ENCODE measurements at regions not wholly inside any gene's neighbourhood (a gene's known extent, or its start where the extent isn't known, plus 50 kb on each side); places are given as distances from the start of the nearest gene placed in this dataset.

GRCh38 chr7:145169908-145170307 is 334.1 kb upstream of the TPK1 start:
- CTCF ChIA-PET: no interaction called here
- Histone ChIP-seq H3K14ac (replicated peaks; ENCODE audit: low read depth, low read length) (no peak overlapping the region), H2BK15ac (ENCODE audit: low read depth, low read length) (no peak overlapping the region), H3K4ac (ENCODE audit: low read depth, low read length) (no peak overlapping the region), H3K4me2 (ENCODE audit: low read depth, low read length) (no peak overlapping the region), H3K56ac (ENCODE audit: extremely low read depth, insufficient read depth, low read length) (no peak overlapping the region), H4K8ac (ENCODE audit: low read depth in 2 of 2, low read length in 2 of 2) (no peak overlapping the region), H3K27ac (ENCODE audit: insufficient read depth, low read length) (no peak overlapping the region), H3K79me1 (ENCODE audit: low read depth in 1 of 2, low read length in 2 of 2) (no peaks in the 10 kb centered on the region), H2AK9ac (replicated peaks; ENCODE audit: low read depth, low read length, poor library complexity) (no peak overlapping the region), H3K4me3 (ENCODE audit: insufficient read depth, low read depth, low read length) (no peak overlapping the region), H3K18ac (ENCODE audit: low read depth, low read length) (no peak overlapping the region), H2AFZ (replicated peaks; ENCODE audit: low read length, poor library complexity) (no peak overlapping the region), H3K9ac (ENCODE audit: low read depth, low read length) (no peak overlapping the region), H3K23ac (ENCODE audit: low read depth, low read length) (no peak overlapping the region), H2AK5ac (ENCODE audit: low read depth, low read length) (no peak overlapping the region), H2BK5ac (ENCODE audit: low read depth, low read length, poor library complexity, severe bottlenecking) (no peak overlapping the region), H4K20me1 (ENCODE audit: insufficient read depth, low read length) (no peaks in the 10 kb centered on the region), H4K5ac (ENCODE audit: low read depth, low read length) (no peak overlapping the region), H3K4me1 (ENCODE audit: control insufficient read depth, insufficient read depth, low read length) (no peaks in the 10 kb centered on the region), H2BK120ac (ENCODE audit: low read depth, low read length) (no peak overlapping the region), H3K9me3 (ENCODE audit: control insufficient read depth, insufficient read depth, low read length) (peaks cover 13% of the 10 kb centered on the region), H2BK20ac (ENCODE audit: low read depth, low read length) (no peak overlapping the region), H3K36me3 (ENCODE audit: control insufficient read depth, insufficient read depth, low read length) (no peaks in the 10 kb centered on the region), H3K9me1 (ENCODE audit: insufficient read depth, low read length) (no peaks in the 10 kb centered on the region), H4K91ac (ENCODE audit: insufficient read depth, low read depth, low read length) (no peak overlapping the region), H3K27me3 (ENCODE audit: control insufficient read depth, insufficient read depth, low read length) (no peaks in the 10 kb centered on the region)
- WGBS, 2 experiments (ENCODE audit: extremely low coverage in 2 of 2, insufficient read length in 1 of 2): no CpG with 5 or more reads among the region's 3 CpGs
- intact Hi-C loops (cut with micrococcal nuclease): no loop called here
- dilution Hi-C loops (cut with HindIII; ENCODE audit: low sequenced_read_pairs, unreplicated experiment): no loop called here
- in situ Hi-C loops (cut with MboI; ENCODE audit: low sequenced_read_pairs): no loop called here
- TF ChIP-seq ELK1 (IDR thresholded peaks at IDR 0.05; ENCODE audit: borderline replicate concordance, low read depth, low read length) (no peak), POLR2A (IDR thresholded peaks at IDR 0.05; ENCODE audit: low read depth, low read length) (no peak), MAFK (IDR thresholded peaks at IDR 0.05; ENCODE audit: low read depth, low read length) (no peak), MXI1 (IDR thresholded peaks at IDR 0.05; ENCODE audit: borderline replicate concordance, low read depth, low read length) (no peak), USF2 (IDR thresholded peaks at IDR 0.05; ENCODE audit: low read depth, low read length) (no peak), CTCF (conservative IDR thresholded peaks at IDR 0.05; ENCODE audit: low read depth, low read length) (no peak), CHD1 (IDR thresholded peaks at IDR 0.05; ENCODE audit: low read depth, low read length) (no peak), SMC3 (IDR thresholded peaks at IDR 0.05; ENCODE audit: low read depth, low read length) (no peak), RAD21 (IDR thresholded peaks at IDR 0.05; ENCODE audit: low read length) (no peak), RFX5 (IDR thresholded peaks at IDR 0.05; ENCODE audit: low read depth, low read length) (no peak), FOS (IDR thresholded peaks at IDR 0.05; ENCODE audit: low read depth, low read length) (no peak), MAZ (IDR thresholded peaks at IDR 0.05; ENCODE audit: borderline replicate concordance, low read depth, low read length) (no peak), NFE2L2 (IDR thresholded peaks at IDR 0.05; ENCODE audit: low read depth, low read length) (no peak), BHLHE40 (IDR thresholded peaks at IDR 0.05; ENCODE audit: low read depth, low read length) (no peak), CEBPB (IDR thresholded peaks at IDR 0.05; ENCODE audit: low read depth, low read length) (no peak), RCOR1 (IDR thresholded peaks at IDR 0.05; ENCODE audit: insufficient replicate concordance, low read length) (no peak)
- BruUV-seq (replicated peaks): no TSS peak
- DNase-seq (no peak), ATAC-seq (ENCODE audit: low read depth) (no peak)
- POLR2A ChIA-PET (ENCODE audit: unreplicated experiment): no interaction called here

Measured in IMR-90 (cell line).